ENCODE measurements at regions not wholly inside any gene's neighbourhood (a gene's known extent, or its start where the extent isn't known, plus 50 kb on each side); places are given as distances from the start of the nearest gene placed in this dataset.

- no peak for TF ChIP-seq POU6F1 (CRISPR knock-in tag; IDR thresholded peaks at IDR 0.05; ENCODE audit: borderline replicate concordance, low read depth)
- TF ChIP-seq GLIS3 (CRISPR knock-in tag; IDR thresholded peaks at IDR 0.05): no peak
- TF ChIP-seq TOX (CRISPR knock-in tag; IDR thresholded peaks at IDR 0.05; ENCODE audit: borderline replicate concordance): no peak
- TF ChIP-seq SNAI2 (CRISPR knock-in tag; IDR thresholded peaks at IDR 0.05): no peak
- TF ChIP-seq TCF4 (CRISPR knock-in tag; IDR thresholded peaks at IDR 0.05; ENCODE audit: borderline replicate concordance): no peak
- no peak for TF ChIP-seq CSDC2 (CRISPR knock-in tag; IDR thresholded peaks at IDR 0.05)
- TF ChIP-seq ZNF565 (CRISPR knock-in tag; conservative IDR thresholded peaks at IDR 0.05; ENCODE audit: low read depth): no peak
- ATAC-seq: no peak
Measured at GRCh38 chr14:49364752-49365117, 221.4 kb downstream of the RPS29 start.

GRCh38 chr14:49363821-49364751 lies 222.1 kb downstream of the RPS29 start:
- TF ChIP-seq OSR1 (CRISPR knock-in tag; IDR thresholded peaks at IDR 0.05) (no peak), TCF4 (CRISPR knock-in tag; IDR thresholded peaks at IDR 0.05; ENCODE audit: borderline replicate concordance) (no peak), ESRRG (CRISPR knock-in tag; IDR thresholded peaks at IDR 0.05) (no peak), RARB (CRISPR knock-in tag; IDR thresholded peaks at IDR 0.05) (no peak), ZNF565 (CRISPR knock-in tag; conservative IDR thresholded peaks at IDR 0.05; ENCODE audit: low read depth) (no peak), ZNF8 (CRISPR knock-in tag; IDR thresholded peaks at IDR 0.05) (no peak), SNAI2 (CRISPR knock-in tag; IDR thresholded peaks at IDR 0.05) (no peak), ZNF70 (CRISPR knock-in tag; IDR thresholded peaks at IDR 0.05) (no peak), CREB5 (CRISPR knock-in tag; IDR thresholded peaks at IDR 0.05; ENCODE audit: low read depth) (no peak), ZFP30 (CRISPR knock-in tag; IDR thresholded peaks at IDR 0.05) (no peak), TSHZ2 (CRISPR knock-in tag; IDR thresholded peaks at IDR 0.05) (no peak), ISL1 (CRISPR knock-in tag; IDR thresholded peaks at IDR 0.05) (no peak), ZFP3 (CRISPR knock-in tag; IDR thresholded peaks at IDR 0.05) (no peak), ARNTL (CRISPR knock-in tag; IDR thresholded peaks at IDR 0.05; ENCODE audit: borderline replicate concordance, low read depth) (no peak), CSDC2 (CRISPR knock-in tag; IDR thresholded peaks at IDR 0.05) (no peak), GLIS3 (CRISPR knock-in tag; IDR thresholded peaks at IDR 0.05) (no peak)
- ATAC-seq: no peak

- ATAC-seq: no peak
- no peak for TF ChIP-seq RARB (CRISPR knock-in tag; IDR thresholded peaks at IDR 0.05)
- no peak for TF ChIP-seq CREB5 (CRISPR knock-in tag; IDR thresholded peaks at IDR 0.05; ENCODE audit: low read depth)
- no peak for TF ChIP-seq BACH2 (CRISPR knock-in tag; IDR thresholded peaks at IDR 0.05; ENCODE audit: borderline replicate concordance)
- TF ChIP-seq ZC3H10 (CRISPR knock-in tag; IDR thresholded peaks at IDR 0.05): no peak
- TF ChIP-seq ZFP3 (CRISPR knock-in tag; IDR thresholded peaks at IDR 0.05): no peak
- no peak for TF ChIP-seq ZNF70 (CRISPR knock-in tag; IDR thresholded peaks at IDR 0.05)
- TF ChIP-seq PPARA (CRISPR knock-in tag; IDR thresholded peaks at IDR 0.05; ENCODE audit: borderline replicate concordance): no peak
- TF ChIP-seq ISL1 (CRISPR knock-in tag; IDR thresholded peaks at IDR 0.05): no peak
- no peak for TF ChIP-seq ZNF565 (CRISPR knock-in tag; conservative IDR thresholded peaks at IDR 0.05; ENCODE audit: low read depth)
- TF ChIP-seq PATZ1 (CRISPR knock-in tag; IDR thresholded peaks at IDR 0.05; ENCODE audit: borderline replicate concordance): no peak
Measured at GRCh38 chr14:49362916-49363315, 223.3 kb downstream of the RPS29 start.

Data from SK-N-SH treated with all-trans-retinoic acid at 6 μM for 48 hours (cell line).